ENCODE measurements at regions not wholly inside any gene's neighbourhood (a gene's known extent, or its start where the extent isn't known, plus 50 kb on each side); places are given as distances from the start of the nearest gene placed in this dataset.

- DNase-seq: no peak
These were observed 216.2 kb downstream of the MYLK4 start for GRCh38 chr6:2534406-2535042.

DNA sequence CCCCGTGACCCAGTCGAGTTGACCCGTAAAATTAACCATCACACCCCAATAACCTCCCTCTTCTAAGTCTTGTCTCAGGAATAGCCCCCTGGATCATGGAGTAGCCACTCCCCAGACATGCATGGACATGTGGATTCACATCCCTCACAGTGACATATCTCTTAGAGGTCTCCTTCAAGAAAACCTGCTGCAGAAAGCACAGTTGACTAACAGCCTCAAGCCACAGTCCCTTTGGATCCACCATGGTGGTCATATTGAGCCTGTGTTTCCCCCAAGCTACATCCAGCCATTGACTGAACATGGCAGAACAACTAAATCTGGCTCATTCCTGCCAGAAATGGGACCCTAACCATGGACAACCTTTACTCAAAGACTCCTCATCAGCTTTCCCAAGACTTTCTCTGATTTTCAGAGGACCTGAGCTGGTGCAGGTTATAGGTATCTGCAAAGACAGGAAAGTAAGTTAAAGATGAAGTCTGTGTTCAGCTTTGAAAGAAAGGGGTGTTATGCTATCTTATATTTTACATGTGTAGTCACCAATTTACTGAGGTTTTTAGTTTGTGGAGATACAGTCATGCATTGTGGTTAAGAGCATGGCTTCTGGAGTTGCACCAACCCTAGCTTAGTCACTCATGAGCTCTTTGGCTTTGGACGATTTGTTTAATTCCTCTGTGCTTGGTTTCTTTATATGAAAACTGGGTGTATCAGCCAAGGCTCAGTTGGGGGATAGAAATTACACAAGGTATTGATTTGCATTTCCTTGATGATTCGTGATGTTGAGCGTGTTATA is 219.1 kb downstream of the MYLK4 start:
- DNase-seq: no peak

DNA sequence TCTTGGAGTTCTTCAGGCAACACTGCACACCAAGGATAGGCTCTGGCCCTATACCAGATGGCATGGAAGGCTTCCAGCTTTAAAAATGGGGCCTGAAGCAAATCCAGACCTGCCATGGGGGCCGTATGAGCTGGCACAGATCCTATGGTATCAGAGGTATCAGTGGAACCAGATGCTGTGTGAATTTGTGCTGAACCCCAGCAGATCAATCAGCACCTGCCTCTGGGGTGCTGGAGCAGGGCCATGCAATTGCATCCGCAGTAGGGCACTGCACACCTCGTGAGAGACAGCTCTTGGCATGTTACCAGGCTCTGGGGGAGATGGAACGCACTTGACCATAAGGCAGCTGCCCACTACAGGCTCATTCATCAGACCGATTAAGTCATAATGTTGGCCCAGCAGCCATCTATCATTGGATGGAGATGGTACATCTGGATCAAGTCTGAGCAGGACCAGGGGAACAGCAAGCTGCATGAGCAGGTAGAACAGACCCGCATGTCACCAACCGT is 221.5 kb downstream of the MYLK4 start:
- DNase-seq: no peak

- no peak for DNase-seq
These were observed 222.6 kb downstream of the MYLK4 start for GRCh38 chr6:2528156-2528555.

DNA sequence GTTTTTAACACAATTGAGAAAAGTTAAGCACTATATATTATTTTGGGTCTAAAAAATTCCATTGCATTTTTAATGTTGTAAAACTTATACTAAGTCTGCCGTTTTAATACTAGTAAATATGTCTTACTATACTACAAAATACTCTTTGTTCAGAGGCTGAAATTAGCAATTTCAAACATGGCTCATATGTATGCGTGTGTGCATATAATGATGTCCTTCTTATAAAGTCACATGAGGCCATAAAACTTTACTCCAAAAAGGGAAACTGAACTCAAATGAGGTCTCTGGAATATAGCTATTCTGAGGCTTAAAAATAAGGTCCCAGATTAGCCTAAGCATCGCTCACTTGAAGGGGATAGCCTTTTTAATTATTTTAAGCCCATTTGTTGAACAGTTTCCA is 224.0 kb downstream of the MYLK4 start:
- no peak for DNase-seq

DNA sequence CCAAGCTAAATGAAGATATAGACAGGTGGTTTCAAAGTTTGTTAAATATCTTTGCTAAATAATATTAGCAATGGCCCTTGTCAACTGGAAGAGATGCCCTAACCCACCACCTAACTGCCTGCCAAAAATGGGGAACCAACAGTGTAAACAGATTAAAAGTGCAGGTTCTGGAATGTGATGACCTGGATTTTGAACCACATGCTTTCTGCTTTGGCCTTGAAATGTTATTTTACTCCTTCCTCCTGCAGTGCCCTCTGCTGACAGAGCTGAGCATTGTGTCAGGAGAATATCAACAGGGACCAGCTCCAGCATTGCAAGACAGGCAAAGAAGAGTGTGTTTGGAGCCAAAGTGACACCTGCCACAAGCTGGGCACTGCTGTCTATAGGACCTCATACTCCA is 226.6 kb downstream of the MYLK4 start:
- peak; percentile 27 for DNase-seq

- no peak for DNase-seq
These were observed 227.7 kb downstream of the MYLK4 start for GRCh38 chr6:2523061-2523460.

DNA sequence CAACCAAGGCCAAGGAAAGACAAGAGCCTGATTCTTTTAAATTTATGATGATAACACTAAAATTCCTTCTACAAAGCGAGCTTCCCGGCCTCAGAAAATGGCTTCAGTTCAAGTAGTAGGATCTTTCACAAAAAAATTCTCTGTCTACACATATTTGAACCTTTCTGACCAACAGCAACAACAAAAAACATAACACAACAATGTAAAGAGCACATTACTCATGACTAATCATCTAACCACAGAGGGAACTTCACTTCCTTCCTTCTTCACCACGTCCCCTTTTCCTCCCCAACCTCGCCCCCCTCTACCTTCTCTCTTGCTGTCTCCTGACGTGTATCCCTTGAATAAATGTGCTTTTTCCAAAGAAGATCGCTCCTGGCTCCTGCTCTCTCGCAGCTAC is 228.2 kb downstream of the MYLK4 start:
- no peak for DNase-seq

DNA sequence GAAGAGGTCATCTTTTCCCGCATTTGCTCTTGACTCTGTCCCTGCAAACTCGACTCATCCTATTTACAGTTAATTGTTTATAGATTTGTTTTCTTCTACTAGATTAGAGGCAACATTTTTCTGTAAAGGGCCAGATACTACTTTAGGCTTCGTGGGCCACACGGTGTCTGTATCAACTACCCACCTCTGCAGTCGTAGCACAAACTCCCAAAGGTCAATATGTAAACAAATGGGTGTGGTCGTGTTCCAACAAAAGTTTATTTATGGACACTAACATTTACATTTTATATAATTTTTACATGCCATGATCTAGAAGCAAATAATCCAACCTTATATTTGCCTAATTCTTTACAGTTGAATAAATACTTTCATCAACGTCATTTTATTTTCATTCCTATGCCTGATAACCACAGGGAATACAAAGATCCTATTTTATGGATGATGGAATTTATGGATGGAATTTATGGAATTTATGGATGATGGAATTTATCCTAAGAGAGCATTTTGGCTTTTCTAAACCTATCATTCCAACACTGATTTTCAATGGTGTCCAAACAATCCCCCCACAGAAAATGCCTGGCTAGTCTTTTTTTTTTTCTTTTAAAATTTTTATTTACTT is 232.8 kb downstream of the MYLK4 start:
- no peak for DNase-seq

GRCh38 chr6:2517401-2517800 is 233.3 kb downstream of the MYLK4 start:
- DNase-seq: no peak

DNA sequence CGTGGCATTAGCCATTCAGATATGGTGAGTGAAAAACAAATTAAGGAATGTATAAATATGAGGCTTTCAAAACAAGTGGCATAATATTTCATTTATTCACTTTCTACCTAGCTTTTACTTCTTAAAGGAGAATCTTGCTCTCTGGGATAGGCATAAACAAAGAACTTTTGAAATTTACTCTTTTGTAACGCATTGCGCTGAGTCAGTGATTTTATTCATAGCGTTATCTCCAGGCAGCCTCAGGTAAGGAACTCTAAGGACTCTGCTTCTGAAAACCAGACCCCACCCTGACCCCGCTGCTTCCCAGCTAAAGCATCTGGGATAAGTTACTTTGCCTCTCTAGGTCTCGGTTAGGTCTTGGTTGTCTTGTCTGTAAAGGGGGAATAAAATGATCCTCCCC is 234.7 kb downstream of the MYLK4 start:
- no peak for DNase-seq

DNA sequence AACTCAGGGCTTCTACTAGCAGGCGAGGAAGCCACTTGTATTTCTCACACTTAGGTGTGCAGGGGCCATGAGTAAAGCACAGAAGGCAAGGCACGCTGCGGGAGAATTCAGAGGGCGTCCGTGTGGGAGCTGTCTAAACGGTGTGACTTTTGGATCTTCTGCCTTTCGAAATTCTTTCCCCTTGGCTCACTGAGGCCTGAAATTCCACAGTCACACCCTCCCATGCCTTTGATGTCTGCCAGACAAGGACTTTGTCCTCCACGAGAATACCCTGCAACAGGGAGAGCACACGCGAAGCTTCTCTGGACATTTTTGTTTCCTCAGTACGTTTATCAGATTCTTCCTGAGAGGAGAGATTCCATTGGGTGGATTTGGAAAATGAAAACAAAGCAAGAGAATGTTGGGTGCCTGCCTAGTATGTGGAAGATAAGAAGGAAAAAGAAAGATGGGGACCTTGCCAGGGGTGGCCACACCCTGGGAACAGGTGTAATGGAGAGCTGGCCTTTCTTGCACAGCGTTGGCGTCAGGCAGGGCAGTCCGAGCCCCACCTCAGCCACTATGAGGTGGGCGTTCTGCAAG is 235.7 kb downstream of the MYLK4 start:
- DNase-seq: no peak

DNA sequence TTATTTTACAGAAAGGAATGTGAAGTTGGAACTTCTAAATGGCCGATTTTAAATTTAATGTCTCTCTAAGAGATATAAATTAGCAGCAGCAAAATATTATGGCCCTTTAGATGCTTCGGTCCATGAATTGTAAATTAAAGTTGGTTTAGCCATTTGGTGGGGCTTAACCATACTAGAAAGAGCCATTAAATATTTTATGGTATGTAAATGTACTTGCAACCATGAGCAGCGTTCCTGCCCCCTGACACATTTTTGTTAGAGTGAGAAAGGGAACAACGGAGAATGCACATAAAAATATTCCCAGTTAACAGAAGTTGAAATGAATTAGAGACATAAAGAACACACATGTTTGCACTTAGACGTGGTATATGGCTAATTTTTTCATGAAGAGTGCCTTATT is 237.9 kb downstream of the MYLK4 start:
- no peak for DNase-seq

DNA sequence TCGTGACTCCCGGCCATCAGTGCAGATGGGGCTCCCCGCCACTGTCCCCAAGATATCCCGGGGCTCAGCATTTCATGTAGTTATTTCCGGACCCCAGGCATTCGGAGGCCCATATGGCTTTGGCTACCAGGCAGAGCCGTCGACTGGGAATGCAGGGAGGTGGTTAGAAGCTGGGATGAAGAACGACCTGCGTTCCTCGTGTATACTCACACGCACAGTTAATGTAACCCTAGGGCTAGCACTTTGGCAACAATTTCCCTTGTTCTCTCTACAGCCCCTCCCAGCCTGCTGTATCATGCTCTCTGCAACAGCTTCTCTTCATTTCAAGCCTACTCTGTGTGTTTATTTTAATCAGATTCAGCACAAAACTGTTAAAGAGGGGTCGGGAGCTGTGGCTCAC is 240.4 kb downstream of the MYLK4 start:
- DNase-seq: no peak

- DNase-seq: no peak
These were observed 241.0 kb downstream of the MYLK4 start for GRCh38 chr6:2509711-2510110.

GRCh38 chr6:2508071-2508470 is 242.7 kb downstream of the MYLK4 start:
- DNase-seq: no peak

- DNase-seq: no peak
These were observed 243.1 kb downstream of the MYLK4 start for GRCh38 chr6:2507521-2508037.

GRCh38 chr6:2507016-2507415 is 243.7 kb downstream of the MYLK4 start:
- no peak for DNase-seq

DNA sequence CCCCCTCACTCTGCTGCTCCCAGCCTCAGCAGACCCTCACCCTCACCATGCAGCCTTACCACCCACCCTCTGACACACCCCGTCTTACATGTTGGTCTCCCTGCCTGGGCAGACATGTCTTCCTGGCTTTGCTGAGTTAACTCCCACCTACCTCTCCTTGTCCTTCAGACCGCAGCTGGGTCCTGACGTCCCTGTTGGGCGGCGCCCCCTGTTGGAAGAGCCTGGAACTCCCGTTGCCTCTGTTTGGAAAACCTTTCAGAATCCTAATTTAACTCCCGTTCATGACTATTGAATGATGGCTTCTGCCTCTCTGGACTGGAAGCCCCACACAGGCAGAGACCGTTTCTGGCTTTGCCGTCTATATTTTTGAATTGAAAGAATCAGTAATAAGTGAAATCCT is 245.1 kb downstream of the MYLK4 start:
- DNase-seq: peak; percentile 7

DNA sequence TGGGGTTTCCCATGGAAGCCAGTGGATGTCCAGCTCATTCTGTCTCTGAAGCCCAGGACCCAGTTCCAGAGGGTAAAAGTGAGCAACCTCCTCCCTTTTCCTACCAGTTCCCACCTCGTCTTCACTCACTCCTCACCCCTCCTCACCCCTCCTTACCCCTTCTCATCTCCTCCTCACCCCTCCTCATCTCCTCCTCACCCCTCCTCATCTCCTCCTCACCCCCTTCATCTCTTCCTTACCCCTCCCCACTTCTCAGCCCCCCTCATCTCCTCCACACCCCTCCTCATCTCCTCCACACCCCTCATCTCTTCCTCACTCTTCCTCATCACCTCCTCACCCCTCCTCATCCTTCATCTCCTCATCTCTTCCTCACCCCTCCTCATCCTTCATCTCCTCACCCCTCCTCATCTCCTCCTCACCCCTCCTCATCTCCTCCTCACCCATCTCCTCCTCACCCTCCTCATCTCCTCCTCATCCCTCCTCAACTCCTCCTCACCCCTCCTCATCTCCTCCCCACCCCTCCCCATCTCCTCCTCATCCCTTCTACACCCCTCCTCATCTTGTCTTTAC is 246.1 kb downstream of the MYLK4 start:
- no peak for DNase-seq

GRCh38 chr6:2503816-2504494 is 246.8 kb downstream of the MYLK4 start:
- DNase-seq: no peak

DNA sequence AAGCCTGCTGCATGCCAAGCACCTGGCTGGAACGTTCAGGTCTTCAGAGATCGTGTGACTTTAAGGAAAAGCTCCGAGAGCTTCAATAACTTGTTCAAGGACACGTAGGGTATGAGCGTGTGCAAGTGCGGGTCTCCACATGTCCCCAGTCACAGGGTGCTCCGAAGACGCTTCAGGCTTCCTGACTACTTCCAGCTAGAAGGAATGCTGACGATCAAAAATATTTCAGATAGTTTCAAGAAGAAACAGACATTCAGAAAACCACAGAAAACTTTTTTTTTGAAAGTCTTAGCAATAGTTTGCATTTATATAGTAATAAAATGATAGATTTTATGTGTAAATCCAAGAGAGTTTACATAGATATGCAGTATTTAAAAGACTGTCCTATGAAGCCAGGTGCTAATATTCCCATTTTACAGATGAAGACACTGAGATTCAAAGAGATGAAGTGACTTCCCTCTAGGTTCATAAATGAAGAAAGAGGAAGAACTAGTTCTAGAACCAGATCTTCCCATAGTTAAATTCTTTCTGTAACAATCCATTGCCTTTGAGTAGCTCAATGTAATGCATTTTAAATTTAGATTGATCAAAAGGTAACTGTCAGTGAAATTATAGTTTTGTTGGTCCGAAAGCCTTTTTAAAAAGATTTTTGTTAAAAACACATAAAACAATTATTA is 247.6 kb downstream of the MYLK4 start:
- no peak for DNase-seq

All from activated CD4-positive, alpha-beta T cell treated with anti-CD3 and anti-CD28 coated beads, Interleukin-2, Interleukin-6, amounts not matched to agents 100 ng/mL and 50 ng/mL, durations not matched to agents 16 hours and 8 hours (primary cell).